GM23338 (cell line): ENCODE measurements at regions not wholly inside any gene's neighbourhood (a gene's known extent, or its start where the extent isn't known, plus 50 kb on each side); places are given as distances from the start of the nearest gene placed in this dataset.

Source experiments
- ATAC-seq: fragments of 200-7000 bp; cut with Tn5 transposase; 3 replicates; pipeline ENCODE4 v1.9.1; 2020
- DNase-seq: peaks from one replicate; pipeline ENCODE4 v3.0.0-alpha.2; 2015; ENCODE audit warnings: low spot score
- H2AFZ ChIP-seq: fragments of 200-600 bp; sonication (generic); 2 replicates; pipeline ENCODE4 v1.8.0; 2016; ENCODE audit warnings: antibody characterized with exemption, mild to moderate bottlenecking, moderate library complexity
- H3F3A ChIP-seq: fragments of 200-600 bp; sonication (generic); replicated peaks from 2 replicates; pipeline ENCODE4 v1.8.0; 2017; ENCODE audit warnings: antibody characterized with exemption, mixed run types, low read depth
- H3K27ac ChIP-seq: fragments of 200-600 bp; sonication (generic); 2 replicates; pipeline ENCODE4 v1.6.1; 2016; ENCODE audit warnings: low read depth
- H3K27me3 ChIP-seq: fragments of 200-600 bp; sonication (generic); 2 replicates; pipeline ENCODE4 v1.8.0; 2016; ENCODE audit warnings: mild to moderate bottlenecking, mixed run types, moderate library complexity; ENCODE audit not compliant: insufficient read depth
- H3K36me3 ChIP-seq: fragments of 200-600 bp; sonication (generic); 2 replicates; pipeline ENCODE4 v1.8.0; 2016; ENCODE audit warnings: mild to moderate bottlenecking; ENCODE audit not compliant: insufficient read depth
- H3K4me1 ChIP-seq: fragments of 200-600 bp; sonication (generic); 2 replicates; pipeline ENCODE4 v1.8.0; 2016; ENCODE audit warnings: mild to moderate bottlenecking, moderate library complexity; ENCODE audit not compliant: insufficient read depth
- H3K4me2 ChIP-seq: fragments of 200-600 bp; sonication (generic); 2 replicates; pipeline ENCODE4 v1.7.1; 2017; ENCODE audit warnings: mixed run types
- H3K4me3 ChIP-seq: fragments of 200-600 bp; sonication (generic); 2 replicates; pipeline ENCODE4 v1.6.1; 2016; ENCODE audit warnings: mixed run types
- H3K79me2 ChIP-seq: fragments of 200-600 bp; sonication (generic); replicated peaks from 2 replicates; pipeline ENCODE4 v1.8.0; 2017; ENCODE audit warnings: mild to moderate bottlenecking; ENCODE audit not compliant: insufficient read depth
- H3K9me2 ChIP-seq: fragments of 200-600 bp; sonication (generic); 2 replicates; pipeline ENCODE4 v1.8.0; 2017; ENCODE audit not compliant: insufficient read depth
- H4K20me1 ChIP-seq: fragments of 200-600 bp; sonication (generic); replicated peaks from 2 replicates; pipeline ENCODE4 v1.8.0; 2017; ENCODE audit warnings: mild to moderate bottlenecking; ENCODE audit not compliant: insufficient read depth
- H3K27ac Mint-ChIP-seq: 2 replicates; pipeline ENCODE4 v1.8.0; 2020; ENCODE audit warnings: inconsistent platforms, mild to moderate bottlenecking, moderate library complexity, mixed read lengths
- H3K27me3 Mint-ChIP-seq: 3 replicates; pipeline ENCODE4 v1.8.0; 2022; ENCODE audit warnings: low read depth, mild to moderate bottlenecking, moderate library complexity, mixed read lengths, inconsistent platforms; ENCODE audit not compliant: insufficient read depth, poor library complexity
- H3K36me3 Mint-ChIP-seq: 3 replicates; pipeline ENCODE4 v1.8.0; 2021; ENCODE audit warnings: low read depth, mild to moderate bottlenecking, inconsistent platforms, moderate library complexity, mixed read lengths
- H3K4me1 Mint-ChIP-seq: 3 replicates; pipeline ENCODE4 v1.8.0; 2020; ENCODE audit warnings: mild to moderate bottlenecking, inconsistent platforms, mixed read lengths
- H3K4me3 Mint-ChIP-seq: 3 replicates; pipeline ENCODE4 v1.8.0; 2021; ENCODE audit warnings: moderate library complexity, mild to moderate bottlenecking, inconsistent platforms, mixed read lengths
- H3K9me3 Mint-ChIP-seq: 3 replicates; pipeline ENCODE4 v1.8.0; 2020; ENCODE audit warnings: moderate library complexity, mild to moderate bottlenecking, inconsistent platforms, mixed read lengths
- CREB1 ChIP-seq: fragments of 250-450 bp; sonication (Bioruptor Pico); IDR thresholded peaks from 2 replicates; pipeline ENCODE4 v1.5.0; 2020; ENCODE audit warnings: low read depth, mild to moderate bottlenecking, moderate library complexity
- ETS1 ChIP-seq: IDR thresholded peaks from 2 replicates; pipeline ENCODE4 v1.6.1; 2016; ENCODE audit warnings: antibody characterized with exemption
- EZH2 ChIP-seq: fragments of 200-600 bp; sonication (generic); IDR thresholded peaks from one replicate; pipeline ENCODE4 v1.8.0; 2017; ENCODE audit warnings: antibody characterized with exemption, mild to moderate bottlenecking, low read depth; ENCODE audit not compliant: unreplicated experiment
- EZH2phosphoT487 ChIP-seq: fragments of 200-600 bp; sonication (generic); IDR thresholded peaks from one replicate; pipeline ENCODE4 v1.8.1; 2018; ENCODE audit warnings: antibody characterized with exemption; ENCODE audit not compliant: unreplicated experiment
- JUNB ChIP-seq: IDR thresholded peaks from one replicate; pipeline ENCODE4 v1.6.1; 2016; ENCODE audit warnings: antibody characterized with exemption; ENCODE audit not compliant: unreplicated experiment
- NANOG ChIP-seq: IDR thresholded peaks from 2 replicates; pipeline ENCODE4 v1.6.1; 2016; ENCODE audit warnings: antibody characterized with exemption, borderline replicate concordance
- POLR2AphosphoS5 ChIP-seq: IDR thresholded peaks from 2 replicates; pipeline ENCODE4 v1.6.1; 2016; ENCODE audit warnings: antibody characterized with exemption, low read depth
- STAT1 ChIP-seq: IDR thresholded peaks from one replicate; pipeline ENCODE4 v1.6.1; 2016; ENCODE audit warnings: antibody characterized with exemption; ENCODE audit not compliant: unreplicated experiment
- ZNF114 ChIP-seq: fragments of 250-450 bp; sonication (Bioruptor Pico); IDR thresholded peaks from 2 replicates; pipeline ENCODE4 v1.5.0; 2020; ENCODE audit warnings: mild to moderate bottlenecking, moderate library complexity
- ZNF331 ChIP-seq: fragments of 250-450 bp; sonication (Bioruptor Pico); IDR thresholded peaks from 2 replicates; pipeline ENCODE4 v1.5.0; 2020; ENCODE audit warnings: low read depth, mild to moderate bottlenecking, moderate library complexity
- ZNF462 ChIP-seq: fragments of 250-450 bp; sonication (Bioruptor Pico); IDR thresholded peaks from 2 replicates; pipeline ENCODE4 v1.5.0; 2020; ENCODE audit warnings: mild to moderate bottlenecking, moderate library complexity
- TF ChIP-seq, protein P1 (sequence below), 2 experiments: fragments of 200-600 bp in 1 of 2; sonication (generic) in 1 of 2; conservative IDR thresholded peaks; 2 replicates each; pipeline versions ENCODE4 v1.5.1 to v1.6.1; 2016 to 2017; ENCODE audit warnings: antibody characterized with exemption in 2 of 2, low read depth in 2 of 2, mild to moderate bottlenecking in 2 of 2, moderate library complexity in 1 of 2
- TF ChIP-seq, protein P2 (sequence below): IDR thresholded peaks from one replicate; pipeline ENCODE4 v1.6.1; 2018; ENCODE audit warnings: antibody characterized with exemption; ENCODE audit not compliant: unreplicated experiment

DNA sequence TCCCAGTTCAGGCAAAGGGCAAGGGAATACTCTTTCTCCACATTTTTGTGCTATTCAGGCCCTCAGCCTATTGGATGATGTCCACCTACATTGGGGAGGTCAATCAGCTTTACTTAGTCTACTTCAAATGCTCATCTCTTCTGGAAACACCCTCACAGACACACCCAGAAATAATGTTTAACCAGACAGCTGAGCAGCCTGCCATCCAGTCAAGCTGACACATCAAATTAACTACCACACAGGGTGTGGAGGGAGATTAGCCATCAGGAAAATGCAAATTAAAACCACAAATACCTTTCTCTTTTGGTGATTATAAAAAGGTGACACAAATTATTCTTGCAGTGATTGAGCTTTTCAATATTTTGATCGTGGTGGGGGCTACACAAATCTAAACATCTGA, 74.7 kb upstream of the FZD8 start:
- Mint-ChIP-seq H3K27ac (no peak overlapping the region), H3K36me3 (no peaks in the 10 kb centered on the region), H3K27me3 (no peaks in the 10 kb centered on the region), H3K4me3 (no peak overlapping the region), H3K4me1 (peaks cover 7% of the 10 kb centered on the region; the same call in 2 of the 3 replicates), H3K9me3 (no peaks in the 10 kb centered on the region)
- no peaks in the 10 kb centered on the region for H3K27me3 ChIP-seq
- TF ChIP-seq ZNF114 (CRISPR knock-in tag) (no peak), STAT1 (no peak), ETS1 (no peak), ZNF462 (no peak), CREB1 (CRISPR knock-in tag) (no peak), NANOG (no peak), JUNB (no peak), ZNF331 (no peak), EZH2phosphoT487 (no peak), EZH2 (no peak), POLR2AphosphoS5 (no peak)
- TF ChIP-seq, protein P1, sequence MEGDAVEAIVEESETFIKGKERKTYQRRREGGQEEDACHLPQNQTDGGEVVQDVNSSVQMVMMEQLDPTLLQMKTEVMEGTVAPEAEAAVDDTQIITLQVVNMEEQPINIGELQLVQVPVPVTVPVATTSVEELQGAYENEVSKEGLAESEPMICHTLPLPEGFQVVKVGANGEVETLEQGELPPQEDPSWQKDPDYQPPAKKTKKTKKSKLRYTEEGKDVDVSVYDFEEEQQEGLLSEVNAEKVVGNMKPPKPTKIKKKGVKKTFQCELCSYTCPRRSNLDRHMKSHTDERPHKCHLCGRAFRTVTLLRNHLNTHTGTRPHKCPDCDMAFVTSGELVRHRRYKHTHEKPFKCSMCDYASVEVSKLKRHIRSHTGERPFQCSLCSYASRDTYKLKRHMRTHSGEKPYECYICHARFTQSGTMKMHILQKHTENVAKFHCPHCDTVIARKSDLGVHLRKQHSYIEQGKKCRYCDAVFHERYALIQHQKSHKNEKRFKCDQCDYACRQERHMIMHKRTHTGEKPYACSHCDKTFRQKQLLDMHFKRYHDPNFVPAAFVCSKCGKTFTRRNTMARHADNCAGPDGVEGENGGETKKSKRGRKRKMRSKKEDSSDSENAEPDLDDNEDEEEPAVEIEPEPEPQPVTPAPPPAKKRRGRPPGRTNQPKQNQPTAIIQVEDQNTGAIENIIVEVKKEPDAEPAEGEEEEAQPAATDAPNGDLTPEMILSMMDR (conservative IDR thresholded peaks at IDR 0.05; ENCODE audit: low read depth in 2 of 2), result no peak
- TF ChIP-seq, protein P2, sequence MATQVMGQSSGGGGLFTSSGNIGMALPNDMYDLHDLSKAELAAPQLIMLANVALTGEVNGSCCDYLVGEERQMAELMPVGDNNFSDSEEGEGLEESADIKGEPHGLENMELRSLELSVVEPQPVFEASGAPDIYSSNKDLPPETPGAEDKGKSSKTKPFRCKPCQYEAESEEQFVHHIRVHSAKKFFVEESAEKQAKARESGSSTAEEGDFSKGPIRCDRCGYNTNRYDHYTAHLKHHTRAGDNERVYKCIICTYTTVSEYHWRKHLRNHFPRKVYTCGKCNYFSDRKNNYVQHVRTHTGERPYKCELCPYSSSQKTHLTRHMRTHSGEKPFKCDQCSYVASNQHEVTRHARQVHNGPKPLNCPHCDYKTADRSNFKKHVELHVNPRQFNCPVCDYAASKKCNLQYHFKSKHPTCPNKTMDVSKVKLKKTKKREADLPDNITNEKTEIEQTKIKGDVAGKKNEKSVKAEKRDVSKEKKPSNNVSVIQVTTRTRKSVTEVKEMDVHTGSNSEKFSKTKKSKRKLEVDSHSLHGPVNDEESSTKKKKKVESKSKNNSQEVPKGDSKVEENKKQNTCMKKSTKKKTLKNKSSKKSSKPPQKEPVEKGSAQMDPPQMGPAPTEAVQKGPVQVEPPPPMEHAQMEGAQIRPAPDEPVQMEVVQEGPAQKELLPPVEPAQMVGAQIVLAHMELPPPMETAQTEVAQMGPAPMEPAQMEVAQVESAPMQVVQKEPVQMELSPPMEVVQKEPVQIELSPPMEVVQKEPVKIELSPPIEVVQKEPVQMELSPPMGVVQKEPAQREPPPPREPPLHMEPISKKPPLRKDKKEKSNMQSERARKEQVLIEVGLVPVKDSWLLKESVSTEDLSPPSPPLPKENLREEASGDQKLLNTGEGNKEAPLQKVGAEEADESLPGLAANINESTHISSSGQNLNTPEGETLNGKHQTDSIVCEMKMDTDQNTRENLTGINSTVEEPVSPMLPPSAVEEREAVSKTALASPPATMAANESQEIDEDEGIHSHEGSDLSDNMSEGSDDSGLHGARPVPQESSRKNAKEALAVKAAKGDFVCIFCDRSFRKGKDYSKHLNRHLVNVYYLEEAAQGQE, result no peak
- ATAC-seq, result no peak
- H4K20me1 ChIP-seq, result no peaks in the 10 kb centered on the region
- H3K4me2 ChIP-seq, result no peak overlapping the region
- H3K36me3 ChIP-seq, result no peaks in the 10 kb centered on the region
- H3F3A ChIP-seq, result no peaks in the 10 kb centered on the region
- no peak for DNase-seq
- no peak overlapping the region for H3K27ac ChIP-seq
- no peaks in the 10 kb centered on the region for H3K9me2 ChIP-seq
- H3K4me1 ChIP-seq, result peaks cover 9% of the 10 kb centered on the region; the same call in 1 of the 2 replicates
- H3K79me2 ChIP-seq, result no peaks in the 10 kb centered on the region
- no peak overlapping the region for H3K4me3 ChIP-seq
- H2AFZ ChIP-seq, result no peak overlapping the region
